ENCODE measurements at regions not wholly inside any gene's neighbourhood (a gene's known extent, or its start where the extent isn't known, plus 50 kb on each side); places are given as distances from the start of the nearest gene placed in this dataset.

GRCh38 chr4:132998585-132999230 is 150.4 kb upstream of the PCDH10 start:
- intact Hi-C loops (cut with DNase I): no loop called here
- H3K4me1 ChIP-seq: no peaks in the 10 kb centered on the region
- no peak overlapping the region for H3K4me3 ChIP-seq
- H3K27ac ChIP-seq: no peak overlapping the region
- no peak for DNase-seq
- no peaks in the 10 kb centered on the region for H3K27me3 ChIP-seq
- H3K36me3 ChIP-seq: no peaks in the 10 kb centered on the region
- TF ChIP-seq EP300 (IDR thresholded peaks at IDR 0.05) (no peak), CTCF (IDR thresholded peaks at IDR 0.05) (no peak), POLR2AphosphoS5 (IDR thresholded peaks at IDR 0.05) (no peak), POLR2A (IDR thresholded peaks at IDR 0.05) (no peak)
- 87 to 95% methylated on average over 2 of the region's 2 CpGs for WGBS, 2 donors
- no peaks in the 10 kb centered on the region for H3K9me3 ChIP-seq

- 36 to 57% methylated on average over 3 of the region's 3 CpGs for WGBS, 2 donors
These were observed 149.1 kb upstream of the PCDH10 start for GRCh38 chr4:133000012-133000411.

GRCh38 chr4:133003169-133003568 is 145.9 kb upstream of the PCDH10 start:
- Histone ChIP-seq H3K27me3 (no peaks in the 10 kb centered on the region), H3K4me3 (no peak overlapping the region), H3K36me3 (no peaks in the 10 kb centered on the region), H3K9me3 (no peaks in the 10 kb centered on the region), H3K4me1 (no peaks in the 10 kb centered on the region), H3K27ac (no peak overlapping the region)
- TF ChIP-seq POLR2A (IDR thresholded peaks at IDR 0.05) (no peak), CTCF (IDR thresholded peaks at IDR 0.05) (no peak), EP300 (IDR thresholded peaks at IDR 0.05) (no peak), POLR2AphosphoS5 (IDR thresholded peaks at IDR 0.05) (no peak)
- intact Hi-C loops (cut with DNase I): no loop called here
- DNase-seq: no peak
- WGBS, 2 donors: 94 to 97% methylated on average over 6 of the region's 6 CpGs

More at GRCh38 chr4:133000012-133000411, 149.1 kb upstream of the PCDH10 start:
- H3K9me3 ChIP-seq: no peaks in the 10 kb centered on the region
- H3K27ac ChIP-seq: no peak overlapping the region
- no peaks in the 10 kb centered on the region for H3K36me3 ChIP-seq
- H3K27me3 ChIP-seq: no peaks in the 10 kb centered on the region
- DNase-seq: no peak
- H3K4me3 ChIP-seq: no peak overlapping the region
- no peaks in the 10 kb centered on the region for H3K4me1 ChIP-seq
- TF ChIP-seq POLR2A (IDR thresholded peaks at IDR 0.05) (no peak), EP300 (IDR thresholded peaks at IDR 0.05) (no peak), POLR2AphosphoS5 (IDR thresholded peaks at IDR 0.05) (no peak), CTCF (IDR thresholded peaks at IDR 0.05) (no peak)
- intact Hi-C loops (cut with DNase I): no loop called here

GRCh38 chr4:133014473-133015135 is 134.5 kb upstream of the PCDH10 start:
- H3K4me3 ChIP-seq: no peak overlapping the region
- TF ChIP-seq POLR2AphosphoS5 (IDR thresholded peaks at IDR 0.05): no peak
- no peak for TF ChIP-seq CTCF (IDR thresholded peaks at IDR 0.05)
- no peaks in the 10 kb centered on the region for H3K36me3 ChIP-seq
- no peak overlapping the region for H3K27ac ChIP-seq
- no peaks in the 10 kb centered on the region for H3K9me3 ChIP-seq
- no peaks in the 10 kb centered on the region for H3K27me3 ChIP-seq
- WGBS, 2 donors: 41 to 49% methylated on average over 3 of the region's 3 CpGs
- peaks cover 0 to 9% (median 6%) of the 10 kb centered on the region in 4 donors for H3K4me1 ChIP-seq
- no peak for DNase-seq
- intact Hi-C loops (cut with DNase I): no loop called here

Data from sigmoid colon (tissue), 6 donors.